Fibroblast of pulmonary artery (primary cell): ENCODE measurements at regions not wholly inside any gene's neighbourhood (a gene's known extent, or its start where the extent isn't known, plus 50 kb on each side); places are given as distances from the start of the nearest gene placed in this dataset.
A peak's percentile ranks its signal among the peaks of the same experiment; 100 is the strongest.

Source experiments
- DNase-seq: peaks from one replicate; pipeline ENCODE4 v3.0.0-alpha.2; 2010; ENCODE audit warnings: low read depth
- H3K4me3 ChIP-seq: replicated peaks from 2 replicates; pipeline ENCODE4 v1.5.1; 2011; ENCODE audit warnings: low read depth, mild to moderate bottlenecking, control low read depth, low read length, moderate library complexity
- TF ChIP-seq, protein P1 (sequence below): IDR thresholded peaks from 2 replicates; pipeline ENCODE4 v1.5.1; 2011; ENCODE audit warnings: mild to moderate bottlenecking, control low read depth, low read length, inconsistent platforms; ENCODE audit errors: missing control alignments

DNA sequence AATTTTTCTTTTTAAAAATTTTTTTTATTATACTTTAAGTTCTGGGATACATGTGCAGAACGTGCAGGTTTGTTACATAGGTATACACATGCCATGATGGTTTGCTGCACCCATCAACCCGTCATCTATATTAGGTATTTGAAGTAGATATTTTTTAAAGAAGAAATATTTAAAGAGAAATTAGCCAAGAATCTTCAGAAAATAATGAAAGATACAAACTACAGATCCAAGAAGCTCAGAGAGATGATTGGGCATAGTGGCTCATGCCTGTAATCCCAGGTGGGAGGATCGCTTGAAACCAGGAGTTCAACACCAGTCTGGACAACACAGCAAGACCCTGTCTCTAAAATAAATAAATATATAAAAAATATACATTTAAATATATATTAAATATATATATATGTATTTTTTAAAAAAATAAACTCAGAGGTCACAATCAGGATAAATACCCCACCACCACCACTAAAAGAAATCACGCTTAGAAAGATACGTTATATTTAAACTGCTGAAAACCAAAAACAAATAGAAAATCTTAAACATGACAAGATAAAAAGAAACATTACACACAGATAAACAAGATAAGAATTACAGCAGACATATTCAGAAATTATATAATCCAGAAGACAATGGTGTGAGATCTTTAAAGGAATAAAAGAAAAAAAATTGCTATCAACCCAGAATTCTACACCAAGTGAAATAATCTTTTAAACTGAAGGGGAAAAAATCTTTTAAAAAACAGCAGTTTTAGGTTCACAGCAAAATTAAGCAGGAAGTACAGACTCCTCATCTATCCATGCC lies 57.5 kb downstream of the CSF2 start:
- TF ChIP-seq, protein P1, sequence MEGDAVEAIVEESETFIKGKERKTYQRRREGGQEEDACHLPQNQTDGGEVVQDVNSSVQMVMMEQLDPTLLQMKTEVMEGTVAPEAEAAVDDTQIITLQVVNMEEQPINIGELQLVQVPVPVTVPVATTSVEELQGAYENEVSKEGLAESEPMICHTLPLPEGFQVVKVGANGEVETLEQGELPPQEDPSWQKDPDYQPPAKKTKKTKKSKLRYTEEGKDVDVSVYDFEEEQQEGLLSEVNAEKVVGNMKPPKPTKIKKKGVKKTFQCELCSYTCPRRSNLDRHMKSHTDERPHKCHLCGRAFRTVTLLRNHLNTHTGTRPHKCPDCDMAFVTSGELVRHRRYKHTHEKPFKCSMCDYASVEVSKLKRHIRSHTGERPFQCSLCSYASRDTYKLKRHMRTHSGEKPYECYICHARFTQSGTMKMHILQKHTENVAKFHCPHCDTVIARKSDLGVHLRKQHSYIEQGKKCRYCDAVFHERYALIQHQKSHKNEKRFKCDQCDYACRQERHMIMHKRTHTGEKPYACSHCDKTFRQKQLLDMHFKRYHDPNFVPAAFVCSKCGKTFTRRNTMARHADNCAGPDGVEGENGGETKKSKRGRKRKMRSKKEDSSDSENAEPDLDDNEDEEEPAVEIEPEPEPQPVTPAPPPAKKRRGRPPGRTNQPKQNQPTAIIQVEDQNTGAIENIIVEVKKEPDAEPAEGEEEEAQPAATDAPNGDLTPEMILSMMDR = no peak
- no peak for DNase-seq
- no peak overlapping the region for H3K4me3 ChIP-seq

DNA sequence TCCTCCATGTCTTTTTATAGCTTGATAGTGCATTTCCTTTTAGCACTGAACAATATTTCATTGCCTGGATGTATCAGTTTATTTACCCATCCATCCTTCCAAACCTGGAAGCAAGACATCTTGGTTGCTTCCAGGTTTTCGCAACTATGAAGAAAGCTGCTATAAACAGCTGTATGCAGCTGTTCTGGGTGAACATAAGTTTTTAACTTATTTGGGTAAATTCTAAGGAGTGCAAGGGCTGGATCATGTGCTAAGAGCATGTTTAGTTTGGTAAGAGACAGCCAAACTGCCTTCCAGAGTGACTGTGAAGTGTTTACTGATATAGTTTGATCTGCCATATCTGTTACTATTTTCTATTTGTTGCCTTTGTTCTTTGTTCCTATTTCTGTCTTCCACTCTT lies 58.5 kb downstream of the CSF2 start:
- TF ChIP-seq, protein P1 = no peak
- peak; percentile 8 for DNase-seq
- H3K4me3 ChIP-seq = no peak overlapping the region

GRCh38 chr5:132134384-132134783 lies 60.8 kb downstream of the CSF2 start:
- TF ChIP-seq, protein P1 = peak; percentile 41
- H3K4me3 ChIP-seq = no peak overlapping the region
- DNase-seq = peak; percentile 50

DNA sequence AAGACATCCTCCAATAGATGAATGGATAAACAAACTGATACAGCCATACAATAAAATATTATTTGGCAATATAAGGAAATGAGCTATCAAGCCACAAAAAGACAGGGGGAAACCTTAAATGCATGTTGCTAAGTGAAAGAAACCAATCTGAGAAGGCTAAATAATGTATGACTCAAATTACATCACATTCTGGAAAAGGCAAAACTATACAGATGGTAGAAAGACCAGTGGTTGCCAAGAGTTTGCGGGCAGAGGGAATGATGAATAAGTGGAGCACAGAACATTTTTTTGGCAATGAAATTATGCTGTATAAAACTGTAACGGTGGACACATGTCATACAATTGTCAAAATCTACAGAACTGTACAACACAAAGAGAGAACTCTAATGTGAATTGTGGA lies 63.3 kb downstream of the CSF2 start:
- H3K4me3 ChIP-seq = no peak overlapping the region
- DNase-seq = peak; percentile 88
- TF ChIP-seq, protein P1 = no peak

DNA sequence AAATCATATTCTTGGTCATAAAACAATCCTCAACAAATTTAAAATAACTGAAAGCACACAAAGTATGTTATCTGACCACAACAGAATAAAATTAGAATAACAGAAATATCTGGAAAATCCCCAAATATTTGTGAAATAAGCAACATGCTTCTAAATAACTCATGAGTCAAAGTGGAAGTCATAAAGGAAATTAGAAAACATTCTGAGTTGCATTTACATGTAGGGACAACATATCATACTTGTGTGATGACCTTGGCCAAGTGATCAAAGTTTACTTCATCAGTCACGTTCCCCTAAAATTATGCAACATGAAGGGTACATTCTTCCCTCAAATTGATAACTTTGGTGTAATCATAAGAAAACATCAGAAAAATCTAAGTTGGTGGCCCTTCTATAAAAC lies 64.7 kb downstream of the CSF2 start:
- TF ChIP-seq, protein P1 = no peak
- peak; percentile 69 for DNase-seq
- no peak overlapping the region for H3K4me3 ChIP-seq
